ENCODE measurements at regions not wholly inside any gene's neighbourhood (a gene's known extent, or its start where the extent isn't known, plus 50 kb on each side); places are given as distances from the start of the nearest gene placed in this dataset.

DNA sequence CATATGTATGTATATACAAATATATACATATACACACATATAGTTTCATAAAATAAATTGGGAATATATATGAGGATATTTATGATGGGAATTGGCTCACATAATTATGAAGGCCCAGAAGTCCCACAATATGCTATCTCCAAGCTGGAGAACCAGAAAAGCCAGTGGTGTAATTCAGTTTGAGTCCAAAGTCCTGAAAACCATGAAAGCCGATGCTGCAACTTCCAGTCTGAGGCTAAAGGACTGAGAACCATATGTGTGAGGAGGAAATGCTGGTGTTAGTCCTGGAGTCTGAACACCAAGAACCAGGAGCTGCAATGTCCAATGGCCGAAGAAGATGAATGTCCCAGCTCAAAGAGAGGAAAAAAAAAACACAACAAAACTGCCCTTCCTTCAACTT is 65.5 kb upstream of the PRKD1 start:
- no peak overlapping the region for H3K4me2 ChIP-seq
- no peak for DNase-seq
- no peaks in the 10 kb centered on the region for H4K20me1 ChIP-seq (ENCODE audit: insufficient read depth)
- no peaks in the 10 kb centered on the region for H3F3A ChIP-seq (replicated peaks; ENCODE audit: insufficient read depth)
- H3K4me3 ChIP-seq (ENCODE audit: low read depth in 2 of 2, low read length in 1 of 2), result no peak overlapping the region
- H3K79me2 ChIP-seq (ENCODE audit: insufficient read depth), result no peaks in the 10 kb centered on the region
- H2AFZ ChIP-seq (ENCODE audit: low read depth), result no peak overlapping the region
- H3K9ac ChIP-seq, result no peak overlapping the region
- no peaks in the 10 kb centered on the region for H3K4me1 ChIP-seq (ENCODE audit: control insufficient read depth in 1 of 2, insufficient read depth in 2 of 2, low read depth in 1 of 2, low read length in 1 of 2)
- H3K36me3 ChIP-seq (replicated peaks in 1 of 2; ENCODE audit: control insufficient read depth in 1 of 2, insufficient read depth in 2 of 2, low read length in 1 of 2), result no peaks in the 10 kb centered on the region
- ChIA-PET CTCF (no interaction called here), POLR2A (no interaction called here)
- no peak overlapping the region for H3K27ac ChIP-seq (ENCODE audit: low read depth in 2 of 2, low read length in 1 of 2)
- H3K27me3 ChIP-seq (ENCODE audit: insufficient read depth), result no peaks in the 10 kb centered on the region; the same call in 1 of the 2 replicates
- WGBS (ENCODE audit: low lambda C conversion rate), result 17% methylated on average over 2 of the region's 2 CpGs
- no peaks in the 10 kb centered on the region for H3K9me3 ChIP-seq
- H3K9me2 ChIP-seq, result no peaks in the 10 kb centered on the region
- no peak for TF ChIP-seq YY1 (IDR thresholded peaks at IDR 0.05; ENCODE audit: low read depth)
- TF ChIP-seq TCF12 (IDR thresholded peaks at IDR 0.05), result no peak
- TF ChIP-seq, protein P1, sequence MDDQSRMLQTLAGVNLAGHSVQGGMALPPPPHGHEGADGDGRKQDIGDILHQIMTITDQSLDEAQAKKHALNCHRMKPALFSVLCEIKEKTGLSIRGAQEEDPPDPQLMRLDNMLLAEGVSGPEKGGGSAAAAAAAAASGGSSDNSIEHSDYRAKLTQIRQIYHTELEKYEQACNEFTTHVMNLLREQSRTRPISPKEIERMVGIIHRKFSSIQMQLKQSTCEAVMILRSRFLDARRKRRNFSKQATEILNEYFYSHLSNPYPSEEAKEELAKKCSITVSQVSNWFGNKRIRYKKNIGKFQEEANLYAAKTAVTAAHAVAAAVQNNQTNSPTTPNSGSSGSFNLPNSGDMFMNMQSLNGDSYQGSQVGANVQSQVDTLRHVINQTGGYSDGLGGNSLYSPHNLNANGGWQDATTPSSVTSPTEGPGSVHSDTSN (IDR thresholded peaks at IDR 0.05), result no peak
- no peak for TF ChIP-seq ZBTB33 (IDR thresholded peaks at IDR 0.05; ENCODE audit: borderline replicate concordance, low read depth)
- no peak for TF ChIP-seq CTCF (IDR thresholded peaks at IDR 0.05)

DNA sequence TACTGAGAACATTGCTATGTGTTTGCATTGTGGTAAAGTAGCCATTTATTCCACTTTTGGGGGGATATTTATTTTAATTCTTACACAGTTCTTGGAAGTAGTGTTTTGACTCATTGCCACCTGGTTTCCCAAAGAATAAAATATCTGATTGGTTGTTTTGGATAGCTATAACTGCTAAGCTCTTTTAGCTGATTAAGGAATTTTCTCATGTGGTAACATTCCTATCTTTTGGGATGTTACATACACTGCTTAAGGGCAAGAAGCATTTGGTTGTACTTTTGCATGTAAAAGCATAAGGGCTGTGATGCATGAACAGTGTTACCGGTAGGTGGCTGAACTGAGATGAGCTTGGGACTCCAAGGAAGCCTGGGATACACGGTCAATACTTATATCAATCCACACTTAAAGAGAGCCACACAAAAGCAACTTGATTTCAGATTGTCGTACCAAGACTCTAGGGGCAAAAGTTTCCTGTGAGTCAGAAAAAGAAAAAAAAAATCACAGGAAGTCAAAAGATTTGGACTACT is 71.4 kb upstream of the PRKD1 start:
- H3K79me2 ChIP-seq (ENCODE audit: insufficient read depth), result no peaks in the 10 kb centered on the region
- H3K4me1 ChIP-seq (ENCODE audit: control insufficient read depth in 1 of 2, insufficient read depth in 2 of 2, low read depth in 1 of 2, low read length in 1 of 2), result no peaks in the 10 kb centered on the region
- no peaks in the 10 kb centered on the region; the same call in 1 of the 2 replicates for H3K27me3 ChIP-seq (ENCODE audit: insufficient read depth)
- no peak for DNase-seq
- H3K27ac ChIP-seq (ENCODE audit: low read depth in 2 of 2, low read length in 1 of 2), result no peak overlapping the region
- 2% methylated on average over 3 of the region's 3 CpGs for WGBS (ENCODE audit: low lambda C conversion rate)
- H3K9ac ChIP-seq, result no peak overlapping the region
- H3K4me3 ChIP-seq (ENCODE audit: low read depth in 2 of 2, low read length in 1 of 2), result no peak overlapping the region
- no peaks in the 10 kb centered on the region for H3F3A ChIP-seq (replicated peaks; ENCODE audit: insufficient read depth)
- ChIA-PET CTCF (no interaction called here), POLR2A (no interaction called here)
- H3K4me2 ChIP-seq, result no peak overlapping the region
- no peaks in the 10 kb centered on the region for H4K20me1 ChIP-seq (ENCODE audit: insufficient read depth)
- H3K36me3 ChIP-seq (replicated peaks in 1 of 2; ENCODE audit: control insufficient read depth in 1 of 2, insufficient read depth in 2 of 2, low read length in 1 of 2), result no peaks in the 10 kb centered on the region
- H3K9me3 ChIP-seq, result no peaks in the 10 kb centered on the region
- H2AFZ ChIP-seq (ENCODE audit: low read depth), result no peak overlapping the region
- no peaks in the 10 kb centered on the region for H3K9me2 ChIP-seq
- TF ChIP-seq GATA2 (CRISPR knock-in tag; IDR thresholded peaks at IDR 0.05) (no peak), NFIC (IDR thresholded peaks at IDR 0.05; ENCODE audit: borderline replicate concordance) (no peak), USF1 (IDR thresholded peaks at IDR 0.05; ENCODE audit: borderline replicate concordance, low read depth) (no peak), RCOR1 (IDR thresholded peaks at IDR 0.05; ENCODE audit: low read length) (no peak), ZBTB33 (IDR thresholded peaks at IDR 0.05; ENCODE audit: borderline replicate concordance, low read depth) (no peak), FOXM1 (IDR thresholded peaks at IDR 0.05; ENCODE audit: low read depth) (no peak), CTCF (IDR thresholded peaks at IDR 0.05) (no peak), SIN3A (IDR thresholded peaks at IDR 0.05; ENCODE audit: borderline replicate concordance, low read depth, low read length) (no peak), SMC3 (IDR thresholded peaks at IDR 0.05; ENCODE audit: low read depth, low read length) (no peak), ELF1 (IDR thresholded peaks at IDR 0.05) (no peak), JUND (IDR thresholded peaks at IDR 0.05) (no peak), TCF12 (IDR thresholded peaks at IDR 0.05) (no peak), GABPA (IDR thresholded peaks at IDR 0.05; ENCODE audit: low read depth) (no peak), RAD21 (IDR thresholded peaks at IDR 0.05; ENCODE audit: low read length) (no peak), POLR2AphosphoS5 (IDR thresholded peaks at IDR 0.05; ENCODE audit: low read depth, low read length) (no peak)

Measured in SK-N-SH (cell line).